Spleen (tissue), 7 donors: ENCODE measurements at regions not wholly inside any gene's neighbourhood (a gene's known extent, or its start where the extent isn't known, plus 50 kb on each side); places are given as distances from the start of the nearest gene placed in this dataset.

Source experiments
- CTCF ChIP-seq, 11 experiments: fragments of 200-600 bp in 7 of 11; fragments of 450-650 bp in 4 of 11; sonication (generic) in 4 of 11; IDR thresholded peaks in 8 of 11; conservative IDR thresholded peaks in 3 of 11; 1 replicate in 7 of 11; 2 replicates in 4 of 11; pipeline versions ENCODE4 v1.4.0 to v1.8.0; 2016 to 2021; ENCODE audit warnings: antibody characterized with exemption in 11 of 11, inconsistent platforms in 4 of 11, mild to moderate bottlenecking in 1 of 11
- POLR2A ChIP-seq, 3 donors: fragments of 450-650 bp; IDR thresholded peaks; one replicate each; pipeline ENCODE4 v1.5.1; 2017; ENCODE audit warnings: antibody characterized with exemption in 3 of 3, mild to moderate bottlenecking in 1 of 3
- POLR2AphosphoS5 ChIP-seq, 3 donors: sonication (generic); formaldehyde crosslinking; IDR thresholded peaks; one replicate each; pipeline ENCODE4 v1.5.1; 2017; ENCODE audit warnings: antibody characterized with exemption in 3 of 3
- donor health status: DM: no; HTN: no; CAD: no; lungs with moderate emphysema.
- donor health status: DM: no; HTN: no; CAD: no.
- donor health status: DM: no; HTN: no; CAD: no.

- no peak for TF ChIP-seq POLR2A (IDR thresholded peaks at IDR 0.05)
- no peak for TF ChIP-seq CTCF (IDR thresholded peaks at IDR 0.05 in 8 of 11, conservative IDR thresholded peaks at IDR 0.05 in 3 of 11)
- TF ChIP-seq POLR2AphosphoS5 (IDR thresholded peaks at IDR 0.05), result no peak
Observed at GRCh38 chr3:72388644-72389043, 459.6 kb downstream of the SHQ1 start.
